LNCaP clone FGC (cell line): ENCODE measurements at regions not wholly inside any gene's neighbourhood (a gene's known extent, or its start where the extent isn't known, plus 50 kb on each side); places are given as distances from the start of the nearest gene placed in this dataset.

ENCODE experiments used
- DNase-seq: peaks from one replicate; pipeline ENCODE4 v3.0.0-alpha.2; 2011; ENCODE audit warnings: low read depth
- H3K4me3 ChIP-seq: 2 replicates; pipeline ENCODE4 v1.5.1; 2011; ENCODE audit warnings: mild to moderate bottlenecking, low read depth, low read length, control low read depth
- TF ChIP-seq, protein P1 (sequence below): IDR thresholded peaks from 2 replicates; pipeline ENCODE4 v1.5.1; 2012; ENCODE audit warnings: mild to moderate bottlenecking; ENCODE audit not compliant: control insufficient read depth, insufficient read depth; ENCODE audit errors: extremely low read depth

DNA sequence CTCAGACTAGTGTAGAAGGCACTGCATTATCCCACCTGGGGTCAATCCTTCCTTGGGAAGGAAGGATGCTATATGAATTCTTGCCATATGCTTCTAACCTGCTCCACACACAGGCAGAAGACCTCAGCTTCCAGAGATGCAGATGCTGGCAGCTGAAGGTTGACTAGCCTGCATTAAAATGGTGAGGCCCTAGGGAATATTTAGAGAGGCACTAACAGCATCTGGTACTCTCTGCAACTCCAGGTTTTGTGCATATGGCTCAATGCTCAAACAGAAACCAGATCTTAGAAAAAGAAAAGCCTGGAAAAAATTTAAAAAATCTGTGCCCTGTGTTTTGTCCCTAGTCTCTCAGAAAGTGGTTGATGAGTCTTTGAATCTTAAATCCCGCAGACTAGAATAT, 56.0 kb upstream of the MYRIP start:
- DNase-seq: no peak
- H3K4me3 ChIP-seq: no peak overlapping the region
- TF ChIP-seq, protein P1, sequence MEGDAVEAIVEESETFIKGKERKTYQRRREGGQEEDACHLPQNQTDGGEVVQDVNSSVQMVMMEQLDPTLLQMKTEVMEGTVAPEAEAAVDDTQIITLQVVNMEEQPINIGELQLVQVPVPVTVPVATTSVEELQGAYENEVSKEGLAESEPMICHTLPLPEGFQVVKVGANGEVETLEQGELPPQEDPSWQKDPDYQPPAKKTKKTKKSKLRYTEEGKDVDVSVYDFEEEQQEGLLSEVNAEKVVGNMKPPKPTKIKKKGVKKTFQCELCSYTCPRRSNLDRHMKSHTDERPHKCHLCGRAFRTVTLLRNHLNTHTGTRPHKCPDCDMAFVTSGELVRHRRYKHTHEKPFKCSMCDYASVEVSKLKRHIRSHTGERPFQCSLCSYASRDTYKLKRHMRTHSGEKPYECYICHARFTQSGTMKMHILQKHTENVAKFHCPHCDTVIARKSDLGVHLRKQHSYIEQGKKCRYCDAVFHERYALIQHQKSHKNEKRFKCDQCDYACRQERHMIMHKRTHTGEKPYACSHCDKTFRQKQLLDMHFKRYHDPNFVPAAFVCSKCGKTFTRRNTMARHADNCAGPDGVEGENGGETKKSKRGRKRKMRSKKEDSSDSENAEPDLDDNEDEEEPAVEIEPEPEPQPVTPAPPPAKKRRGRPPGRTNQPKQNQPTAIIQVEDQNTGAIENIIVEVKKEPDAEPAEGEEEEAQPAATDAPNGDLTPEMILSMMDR: no peak

DNA sequence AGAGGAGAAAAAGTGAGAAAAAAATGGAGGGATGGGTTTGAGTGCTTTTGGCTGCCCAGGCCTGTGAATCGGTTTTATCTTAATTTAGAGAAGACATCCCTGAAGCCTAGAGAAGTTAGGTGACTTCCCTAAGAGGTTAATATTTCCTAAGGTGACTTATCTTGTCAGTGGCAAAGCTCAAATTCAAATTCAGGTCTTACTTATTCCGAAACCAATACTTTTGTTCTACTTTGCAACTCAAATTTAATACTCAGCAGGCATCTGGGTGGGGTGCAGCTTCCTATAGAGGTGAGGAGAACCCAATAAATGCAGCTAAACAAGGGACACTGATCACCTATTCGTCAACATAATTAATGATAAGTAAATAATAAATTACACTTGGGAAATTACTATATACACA, 54.9 kb upstream of the MYRIP start:
- TF ChIP-seq, protein P1: no peak
- DNase-seq: no peak
- no peak overlapping the region for H3K4me3 ChIP-seq

GRCh38 chr3:39755100-39755499, 54.3 kb upstream of the MYRIP start:
- DNase-seq: no peak
- H3K4me3 ChIP-seq: no peak overlapping the region
- TF ChIP-seq, protein P1: no peak

DNA sequence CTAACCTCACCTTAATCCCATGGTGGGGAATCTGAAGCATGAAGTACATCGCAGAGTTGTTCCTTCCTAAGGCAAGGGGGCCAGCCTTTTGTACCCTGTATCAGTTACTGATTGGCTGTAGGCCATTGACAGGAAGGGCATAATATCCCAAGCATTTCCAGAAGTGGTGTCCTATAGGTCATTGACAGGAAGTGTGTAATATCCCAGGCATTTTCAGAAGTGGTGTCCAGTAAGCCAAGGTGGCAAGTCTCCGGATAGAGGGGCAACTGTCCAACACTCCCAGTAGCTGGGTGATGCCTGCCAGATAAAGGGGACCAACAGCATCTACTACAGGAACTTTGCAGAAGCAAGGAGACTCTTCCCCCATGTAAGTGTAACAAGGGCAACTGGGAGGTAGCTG, 52.1 kb upstream of the MYRIP start:
- DNase-seq: no peak
- TF ChIP-seq, protein P1: no peak
- no peak overlapping the region for H3K4me3 ChIP-seq
